ENCODE measurements at regions not wholly inside any gene's neighbourhood (a gene's known extent, or its start where the extent isn't known, plus 50 kb on each side); places are given as distances from the start of the nearest gene placed in this dataset.

DNA sequence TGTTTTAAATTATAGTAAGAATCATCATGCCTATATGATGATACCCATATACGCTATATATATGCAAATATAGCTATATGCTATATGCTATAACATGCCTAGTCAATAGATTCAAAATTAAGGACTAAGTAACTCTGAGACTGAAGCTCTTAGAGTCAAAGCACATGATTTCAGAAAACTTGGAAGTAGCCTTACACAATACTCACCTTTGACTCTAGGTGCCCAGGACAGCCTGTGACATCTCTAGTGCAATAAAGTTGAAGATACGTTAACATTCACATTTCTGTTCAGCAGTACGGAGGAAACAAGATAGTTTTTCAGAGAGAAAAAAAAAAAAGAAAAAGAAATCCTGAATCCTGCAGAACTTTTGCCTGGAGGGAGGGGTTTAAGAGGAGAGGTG is 149.7 kb upstream of the PIK3C3 start:
- DNase-seq (ENCODE audit: low read depth in 4 of 6, low spot score in 6 of 6) = no peak
- Histone ChIP-seq H3K9me3 (ENCODE audit: control insufficient read depth, insufficient read depth, low read length) (no peaks in the 10 kb centered on the region), H3K4me3 (ENCODE audit: low read depth, low read length) (no peak overlapping the region), H3K27ac (ENCODE audit: low read depth, low read length) (no peak overlapping the region), H3K27me3 (ENCODE audit: control insufficient read depth, insufficient read depth, low read length) (no peaks in the 10 kb centered on the region), H3K36me3 (ENCODE audit: control insufficient read depth, insufficient read depth, low read length) (no peaks in the 10 kb centered on the region), H3K4me1 (ENCODE audit: control insufficient read depth, insufficient read depth, low read length) (no peaks in the 10 kb centered on the region)
- WGBS (ENCODE audit: insufficient coverage) = 77% methylated on average over 2 of the region's 3 CpGs

DNA sequence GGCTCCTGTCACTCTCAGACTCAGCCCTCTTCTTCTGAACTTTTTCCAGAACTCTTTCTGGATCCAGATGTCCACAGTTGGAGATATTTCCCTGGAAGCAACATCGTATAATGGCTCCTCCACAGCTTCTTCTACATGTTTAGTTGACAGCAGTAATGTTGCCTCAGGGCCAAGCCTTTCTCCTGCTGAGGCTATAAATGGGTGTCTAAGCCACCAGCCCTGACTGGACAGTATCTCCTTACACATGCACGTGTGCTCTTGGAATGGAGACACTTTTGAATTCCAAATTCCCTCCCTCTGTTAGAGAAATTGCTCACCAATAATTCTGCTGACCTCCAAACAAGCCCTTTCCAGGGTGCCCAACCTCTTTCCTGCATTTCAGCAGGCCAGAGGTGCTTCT is 156.2 kb upstream of the PIK3C3 start:
- Histone ChIP-seq H3K36me3 (ENCODE audit: control insufficient read depth, insufficient read depth, low read length) (no peaks in the 10 kb centered on the region), H3K27ac (ENCODE audit: low read depth, low read length) (no peak overlapping the region), H3K9me3 (ENCODE audit: control insufficient read depth, insufficient read depth, low read length) (no peaks in the 10 kb centered on the region), H3K4me1 (ENCODE audit: control insufficient read depth, insufficient read depth, low read length) (no peaks in the 10 kb centered on the region), H3K27me3 (ENCODE audit: control insufficient read depth, insufficient read depth, low read length) (no peaks in the 10 kb centered on the region), H3K4me3 (ENCODE audit: low read depth, low read length) (no peak overlapping the region)
- WGBS (ENCODE audit: insufficient coverage) = 100% methylated on average over 2 of the region's 2 CpGs
- DNase-seq (ENCODE audit: low read depth in 4 of 6, low spot score in 6 of 6) = peak in 1 of 6 donors; percentile 26

DNA sequence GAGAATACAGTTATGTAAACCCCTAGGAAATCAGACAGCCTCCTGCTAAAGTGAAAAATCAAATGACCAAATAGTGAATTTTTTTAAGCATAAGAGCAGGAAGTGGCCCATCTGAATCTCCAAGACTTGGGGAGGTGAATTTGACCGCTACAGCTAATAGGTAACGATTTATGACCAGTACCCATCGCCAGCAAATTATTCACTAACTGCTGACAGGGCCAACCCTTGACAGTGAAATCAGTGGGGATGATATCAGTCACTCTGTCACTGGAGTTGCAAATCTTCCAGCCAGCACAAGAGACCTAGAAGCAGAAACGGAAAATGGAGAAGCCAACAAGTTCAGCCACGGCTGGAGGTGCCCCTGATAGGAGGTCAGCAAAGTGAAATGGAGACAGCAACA is 164.3 kb upstream of the PIK3C3 start:
- no peak for DNase-seq (ENCODE audit: low read depth in 4 of 6, low spot score in 6 of 6)
- Histone ChIP-seq H3K36me3 (ENCODE audit: control insufficient read depth, insufficient read depth, low read length) (no peaks in the 10 kb centered on the region), H3K27me3 (ENCODE audit: control insufficient read depth, insufficient read depth, low read length) (no peaks in the 10 kb centered on the region), H3K4me3 (ENCODE audit: low read depth, low read length) (no peak overlapping the region), H3K9me3 (ENCODE audit: control insufficient read depth, insufficient read depth, low read length) (no peaks in the 10 kb centered on the region), H3K4me1 (ENCODE audit: control insufficient read depth, insufficient read depth, low read length) (no peaks in the 10 kb centered on the region), H3K27ac (ENCODE audit: low read depth, low read length) (no peak overlapping the region)
- WGBS (ENCODE audit: insufficient coverage) = 88% methylated on average over 4 of the region's 5 CpGs

DNA sequence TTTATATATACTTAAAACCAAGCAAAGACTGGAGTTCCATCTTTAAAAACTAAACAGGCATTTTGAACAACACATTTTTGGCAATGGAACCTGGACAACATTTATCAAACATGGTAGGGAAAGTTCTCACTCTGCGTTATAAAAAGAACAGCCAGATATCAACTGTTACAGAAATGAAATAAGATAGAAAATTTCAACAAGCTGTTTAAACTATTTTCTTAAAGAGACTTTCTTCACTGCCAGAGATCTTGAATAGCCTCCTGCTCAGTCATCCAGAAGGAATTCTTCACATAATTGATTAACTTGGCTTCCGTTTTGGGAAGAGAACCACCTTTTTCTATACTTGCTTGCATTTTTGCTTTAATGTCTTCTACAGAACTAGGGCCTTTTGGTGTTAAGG is 166.0 kb upstream of the PIK3C3 start:
- Histone ChIP-seq H3K9me3 (ENCODE audit: control insufficient read depth, insufficient read depth, low read length) (no peaks in the 10 kb centered on the region), H3K4me1 (ENCODE audit: control insufficient read depth, insufficient read depth, low read length) (no peaks in the 10 kb centered on the region), H3K27ac (ENCODE audit: low read depth, low read length) (no peak overlapping the region), H3K4me3 (ENCODE audit: low read depth, low read length) (no peak overlapping the region), H3K27me3 (ENCODE audit: control insufficient read depth, insufficient read depth, low read length) (no peaks in the 10 kb centered on the region), H3K36me3 (ENCODE audit: control insufficient read depth, insufficient read depth, low read length) (no peaks in the 10 kb centered on the region)
- WGBS (ENCODE audit: insufficient coverage) = no CpG with 5 or more reads among the region's 2 CpGs
- DNase-seq (ENCODE audit: low read depth in 4 of 6, low spot score in 6 of 6) = peak in 1 of 6 donors; percentile 65

DNA sequence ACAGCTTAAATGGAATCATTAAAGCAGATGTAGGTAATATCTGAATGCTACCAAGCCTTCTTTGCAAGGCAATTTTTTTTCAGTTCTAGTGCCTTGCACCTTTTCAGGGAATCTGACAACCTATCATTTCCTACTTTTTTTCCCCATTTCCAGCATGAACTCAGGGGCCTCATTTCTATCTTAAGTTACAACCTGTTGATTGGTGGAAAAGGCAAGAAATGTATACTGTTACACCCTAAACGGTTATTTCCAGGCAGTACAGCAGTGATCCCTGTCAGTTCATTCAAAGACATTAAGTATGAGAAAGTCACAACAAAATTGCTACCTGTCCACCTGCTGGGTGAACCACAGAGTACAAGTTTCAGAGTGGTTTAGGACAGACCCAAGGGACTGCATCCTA is 171.2 kb upstream of the PIK3C3 start:
- Histone ChIP-seq H3K4me1 (ENCODE audit: control insufficient read depth, insufficient read depth, low read length) (no peaks in the 10 kb centered on the region), H3K27me3 (ENCODE audit: control insufficient read depth, insufficient read depth, low read length) (no peaks in the 10 kb centered on the region), H3K36me3 (ENCODE audit: control insufficient read depth, insufficient read depth, low read length) (no peaks in the 10 kb centered on the region), H3K9me3 (ENCODE audit: control insufficient read depth, insufficient read depth, low read length) (no peaks in the 10 kb centered on the region), H3K27ac (ENCODE audit: low read depth, low read length) (no peak overlapping the region), H3K4me3 (ENCODE audit: low read depth, low read length) (no peak overlapping the region)
- DNase-seq (ENCODE audit: low read depth in 4 of 6, low spot score in 6 of 6) = no peak
- no CpG with 5 or more reads among the region's 1 CpG for WGBS (ENCODE audit: insufficient coverage)

DNA sequence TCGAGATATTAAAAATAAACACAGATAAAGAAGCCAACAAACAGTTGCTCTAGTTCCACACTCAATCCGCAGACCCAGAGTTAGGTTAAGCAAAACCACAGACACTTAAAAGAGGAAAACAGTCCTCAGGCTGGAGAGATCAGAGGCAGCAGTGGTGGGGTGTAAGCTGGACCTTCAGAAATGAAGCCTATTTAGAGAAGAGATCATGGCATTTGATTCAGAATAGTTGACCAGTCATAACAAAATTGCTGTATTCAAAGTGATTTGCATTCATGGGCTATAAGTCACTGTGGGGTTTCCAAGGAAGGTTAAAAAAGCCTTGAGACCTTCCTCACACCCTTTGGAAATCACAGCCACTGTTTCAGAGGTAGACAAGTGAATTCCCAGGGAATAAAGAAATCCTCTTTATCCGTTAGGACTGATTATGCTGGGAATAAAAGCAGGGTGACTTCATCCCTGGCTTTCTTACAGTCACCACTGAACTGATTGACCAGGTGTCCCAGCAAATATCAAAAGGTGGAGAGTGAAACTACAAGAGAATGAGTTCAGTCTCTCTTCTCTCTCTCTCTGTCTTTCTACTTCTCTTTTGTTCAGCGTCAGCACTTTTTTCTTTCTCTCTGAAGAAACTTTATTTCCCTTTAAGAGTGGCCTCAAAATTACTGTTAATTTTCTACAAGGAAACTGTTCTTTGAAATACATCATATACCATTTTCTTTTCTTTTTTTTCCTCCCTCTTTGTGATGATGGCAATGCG is 171.8 kb upstream of the PIK3C3 start:
- Histone ChIP-seq H3K9me3 (ENCODE audit: control insufficient read depth, insufficient read depth, low read length) (no peaks in the 10 kb centered on the region), H3K4me3 (ENCODE audit: low read depth, low read length) (no peak overlapping the region), H3K36me3 (ENCODE audit: control insufficient read depth, insufficient read depth, low read length) (no peaks in the 10 kb centered on the region), H3K4me1 (ENCODE audit: control insufficient read depth, insufficient read depth, low read length) (no peaks in the 10 kb centered on the region), H3K27me3 (ENCODE audit: control insufficient read depth, insufficient read depth, low read length) (no peaks in the 10 kb centered on the region), H3K27ac (ENCODE audit: low read depth, low read length) (no peak overlapping the region)
- WGBS (ENCODE audit: insufficient coverage) = 80% methylated on average over 1 of the region's 5 CpGs
- no peak for DNase-seq (ENCODE audit: low read depth in 4 of 6, low spot score in 6 of 6)

DNA sequence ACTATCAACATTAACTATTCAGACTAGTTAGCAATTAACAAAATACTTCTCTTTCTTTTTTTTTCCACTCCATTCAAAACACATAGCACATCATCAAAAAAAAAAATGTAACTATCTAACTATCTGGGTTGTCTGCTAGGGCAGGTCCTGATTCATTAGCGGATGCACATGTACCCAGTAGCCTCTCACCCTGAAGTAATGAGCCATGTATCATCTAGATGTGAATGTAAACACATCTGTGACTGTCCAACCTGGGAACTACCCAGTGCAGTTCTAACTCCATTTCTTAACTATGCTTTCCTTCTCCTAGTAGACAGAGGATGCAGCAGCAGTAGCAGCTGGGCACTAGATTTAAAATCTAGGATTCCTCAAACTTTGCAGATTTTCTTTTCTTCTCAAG is 183.1 kb upstream of the PIK3C3 start:
- H3K4me1 ChIP-seq (ENCODE audit: control insufficient read depth, insufficient read depth, low read length) = no peaks in the 10 kb centered on the region
- H3K4me3 ChIP-seq (ENCODE audit: low read depth, low read length) = no peak overlapping the region
- no peaks in the 10 kb centered on the region for H3K27me3 ChIP-seq (ENCODE audit: control insufficient read depth, insufficient read depth, low read length)
- no CpG with 5 or more reads among the region's 1 CpG for WGBS (ENCODE audit: insufficient coverage)
- no peaks in the 10 kb centered on the region for H3K9me3 ChIP-seq (ENCODE audit: control insufficient read depth, insufficient read depth, low read length)
- no peak for DNase-seq (ENCODE audit: low read depth in 4 of 6, low spot score in 6 of 6)
- no peak overlapping the region for H3K27ac ChIP-seq (ENCODE audit: low read depth, low read length)
- no peaks in the 10 kb centered on the region for H3K36me3 ChIP-seq (ENCODE audit: control insufficient read depth, insufficient read depth, low read length)

DNA sequence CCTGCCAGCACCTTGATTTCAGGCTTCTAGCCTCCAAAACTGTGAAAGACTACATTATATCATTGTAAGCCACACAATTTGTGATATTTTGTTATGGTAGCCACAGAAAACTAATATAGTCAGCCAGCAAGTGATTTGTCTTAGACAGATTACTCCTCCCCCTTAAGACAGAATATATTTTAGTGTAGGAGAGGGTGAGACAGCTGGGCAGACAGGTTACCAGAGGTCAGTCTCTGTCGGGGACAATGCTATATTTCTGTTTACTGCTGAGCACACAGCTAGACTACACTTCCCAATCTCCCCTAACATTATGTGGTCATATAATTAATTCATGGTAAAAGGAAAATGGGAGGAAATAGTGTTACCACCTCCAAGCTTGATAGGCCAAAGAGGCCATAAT is 185.8 kb upstream of the PIK3C3 start:
- no peaks in the 10 kb centered on the region for H3K9me3 ChIP-seq (ENCODE audit: control insufficient read depth, insufficient read depth, low read length)
- DNase-seq (ENCODE audit: low read depth in 4 of 6, low spot score in 6 of 6) = no peak
- no peaks in the 10 kb centered on the region for H3K27me3 ChIP-seq (ENCODE audit: control insufficient read depth, insufficient read depth, low read length)
- H3K36me3 ChIP-seq (ENCODE audit: control insufficient read depth, insufficient read depth, low read length) = no peaks in the 10 kb centered on the region
- no peak overlapping the region for H3K4me3 ChIP-seq (ENCODE audit: low read depth, low read length)
- no CpG with 5 or more reads among the region's 1 CpG for WGBS (ENCODE audit: insufficient coverage)
- peaks cover 3% of the 10 kb centered on the region for H3K4me1 ChIP-seq (ENCODE audit: control insufficient read depth, insufficient read depth, low read length)
- H3K27ac ChIP-seq (ENCODE audit: low read depth, low read length) = no peak overlapping the region

DNA sequence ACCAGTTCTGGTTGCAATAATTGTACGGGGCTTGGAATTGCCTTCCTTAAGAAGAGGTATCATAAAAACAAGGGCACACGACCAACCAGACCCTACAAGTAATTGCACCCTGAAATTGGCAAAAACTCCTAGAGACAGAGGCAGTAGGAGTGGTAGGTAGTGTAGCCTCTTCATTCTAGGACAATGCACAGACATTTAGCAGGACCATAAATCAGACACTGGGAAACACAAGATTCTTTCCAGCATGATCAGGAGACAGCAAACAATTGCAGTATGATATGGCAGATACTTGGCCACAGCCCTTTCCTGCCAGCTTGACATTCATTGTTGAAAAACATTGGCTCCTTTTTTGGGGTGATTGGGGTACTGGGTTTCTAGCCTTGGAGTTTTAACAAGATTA is 186.6 kb upstream of the PIK3C3 start:
- Histone ChIP-seq H3K36me3 (ENCODE audit: control insufficient read depth, insufficient read depth, low read length) (no peaks in the 10 kb centered on the region), H3K4me3 (ENCODE audit: low read depth, low read length) (no peak overlapping the region), H3K4me1 (ENCODE audit: control insufficient read depth, insufficient read depth, low read length) (peaks cover 3% of the 10 kb centered on the region), H3K9me3 (ENCODE audit: control insufficient read depth, insufficient read depth, low read length) (no peaks in the 10 kb centered on the region), H3K27me3 (ENCODE audit: control insufficient read depth, insufficient read depth, low read length) (no peaks in the 10 kb centered on the region), H3K27ac (ENCODE audit: low read depth, low read length) (no peak overlapping the region)
- WGBS (ENCODE audit: insufficient coverage) = 71% methylated on average over 1 of the region's 2 CpGs
- DNase-seq (ENCODE audit: low read depth in 4 of 6, low spot score in 6 of 6) = no peak

DNA sequence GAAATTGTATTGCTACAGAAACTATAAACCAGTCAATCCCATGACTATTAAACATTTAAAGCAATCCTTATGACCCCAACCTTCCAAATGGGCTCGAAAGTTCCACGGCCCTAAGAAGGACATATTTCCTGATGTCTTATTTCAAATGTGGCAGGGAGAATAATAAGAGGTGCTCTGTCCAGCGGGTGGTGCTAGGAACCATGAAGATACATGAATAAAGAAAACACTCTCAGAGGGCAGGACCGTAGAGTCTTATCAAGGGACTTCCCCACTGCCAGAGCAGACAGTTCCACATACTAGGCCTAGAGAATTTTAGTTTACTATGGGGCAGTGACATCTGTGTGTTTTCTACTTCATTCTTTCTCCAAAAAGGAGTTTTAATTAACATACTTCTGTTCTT is 187.1 kb upstream of the PIK3C3 start:
- Histone ChIP-seq H3K4me1 (ENCODE audit: control insufficient read depth, insufficient read depth, low read length) (peaks cover 3% of the 10 kb centered on the region), H3K27me3 (ENCODE audit: control insufficient read depth, insufficient read depth, low read length) (no peaks in the 10 kb centered on the region), H3K36me3 (ENCODE audit: control insufficient read depth, insufficient read depth, low read length) (no peaks in the 10 kb centered on the region), H3K27ac (ENCODE audit: low read depth, low read length) (no peak overlapping the region), H3K4me3 (ENCODE audit: low read depth, low read length) (no peak overlapping the region), H3K9me3 (ENCODE audit: control insufficient read depth, insufficient read depth, low read length) (no peaks in the 10 kb centered on the region)
- no peak for DNase-seq (ENCODE audit: low read depth in 4 of 6, low spot score in 6 of 6)
- WGBS (ENCODE audit: insufficient coverage) = no CpG with 5 or more reads among the region's 4 CpGs
